Lower lobe of right lung (tissue), 2 donors: ENCODE measurements at regions not wholly inside any gene's neighbourhood (a gene's known extent, or its start where the extent isn't known, plus 50 kb on each side); places are given as distances from the start of the nearest gene placed in this dataset.

Experiments
- ATAC-seq, 2 donors: fragments of 200-7000 bp; cut with Tn5 transposase; one replicate each; pipeline ENCODE4 v1.9.1; 2020 to 2022; ENCODE audit warnings: mild to moderate bottlenecking in 2 of 2, moderate library complexity in 2 of 2
- DNase-seq: peaks from one replicate; pipeline ENCODE4 v3.0.0-alpha.2; 2020
- H3K27ac ChIP-seq: fragments of 200-600 bp; one replicate; pipeline ENCODE4 v1.8.0; 2022
- H3K27me3 ChIP-seq: fragments of 200-600 bp; one replicate; pipeline ENCODE4 v1.8.0; 2022; ENCODE audit warnings: low read depth
- H3K36me3 ChIP-seq: fragments of 200-600 bp; one replicate; pipeline ENCODE4 v1.8.0; 2022; ENCODE audit warnings: mild to moderate bottlenecking
- H3K4me1 ChIP-seq: fragments of 200-600 bp; one replicate; pipeline ENCODE4 v1.8.0; 2022
- H3K4me3 ChIP-seq: fragments of 200-600 bp; one replicate; pipeline ENCODE4 v1.8.0; 2022; ENCODE audit warnings: mild to moderate bottlenecking
- H3K9me3 ChIP-seq: fragments of 200-600 bp; one replicate; pipeline ENCODE4 v1.8.0; 2022
- CTCF ChIP-seq: fragments of 200-600 bp; IDR thresholded peaks from one replicate; pipeline ENCODE4 v1.8.0; 2022; ENCODE audit warnings: antibody characterized with exemption, mild to moderate bottlenecking
- intact Hi-C: fragments of 100-400 bp; cut with DNase I; formaldehyde crosslinking; loops from one replicate; pipeline ENCODE4 v1.11.0; 2022
- donor health status: DM: no; HTN: yes; CAD: no; lungs with severe emphysema.

- H3K4me1 ChIP-seq, result no peaks in the 10 kb centered on the region
- intact Hi-C loops, result no loop called here
Measured at GRCh38 chr20:23189341-23189740, 103.2 kb upstream of the CD93 start.

GRCh38 chr20:23188377-23189169 lies 102.4 kb upstream of the CD93 start:
- Histone ChIP-seq H3K9me3 (no peaks in the 10 kb centered on the region), H3K27ac (no peak overlapping the region), H3K27me3 (no peaks in the 10 kb centered on the region), H3K4me3 (no peak overlapping the region), H3K36me3 (no peaks in the 10 kb centered on the region), H3K4me1 (no peaks in the 10 kb centered on the region)
- TF ChIP-seq CTCF, result no peak
- no peak for ATAC-seq
- intact Hi-C loops, result no loop called here
- DNase-seq, result no peak

More at GRCh38 chr20:23189341-23189740, 103.2 kb upstream of the CD93 start:
- no peak for DNase-seq
- no peak for TF ChIP-seq CTCF
- ATAC-seq, result no peak
- Histone ChIP-seq H3K27me3 (no peaks in the 10 kb centered on the region), H3K9me3 (no peaks in the 10 kb centered on the region), H3K27ac (no peak overlapping the region), H3K36me3 (no peaks in the 10 kb centered on the region), H3K4me3 (no peak overlapping the region)

GRCh38 chr20:23187751-23188150 lies 101.6 kb upstream of the CD93 start:
- Histone ChIP-seq H3K36me3 (no peaks in the 10 kb centered on the region), H3K27me3 (no peaks in the 10 kb centered on the region), H3K4me1 (no peaks in the 10 kb centered on the region), H3K4me3 (no peak overlapping the region), H3K9me3 (no peaks in the 10 kb centered on the region), H3K27ac (no peak overlapping the region)
- intact Hi-C loops, result no loop called here
- ATAC-seq (peak; percentile 89 to 92), DNase-seq (peak; percentile 63)
- no peak for TF ChIP-seq CTCF

- intact Hi-C loops, result no loop called here
Measured at GRCh38 chr20:23186808-23187207, 100.7 kb upstream of the CD93 start.

GRCh38 chr20:23180451-23180921 lies 94.4 kb upstream of the CD93 start:
- H3K4me1 ChIP-seq, result peaks cover 9% of the 10 kb centered on the region
- no peak overlapping the region for H3K4me3 ChIP-seq
- no peak for TF ChIP-seq CTCF
- no peaks in the 10 kb centered on the region for H3K9me3 ChIP-seq
- DNase-seq, result no peak
- H3K36me3 ChIP-seq, result no peaks in the 10 kb centered on the region
- peak; percentile 26 to 54 for ATAC-seq
- intact Hi-C loops, result no loop called here
- H3K27ac ChIP-seq, result peak overlapping the region; percentile 28
- H3K27me3 ChIP-seq, result no peaks in the 10 kb centered on the region

More at GRCh38 chr20:23186808-23187207, 100.7 kb upstream of the CD93 start:
- Histone ChIP-seq H3K27ac (no peak overlapping the region), H3K4me1 (no peaks in the 10 kb centered on the region), H3K27me3 (no peaks in the 10 kb centered on the region), H3K4me3 (no peak overlapping the region), H3K9me3 (no peaks in the 10 kb centered on the region), H3K36me3 (no peaks in the 10 kb centered on the region)
- TF ChIP-seq CTCF, result no peak
- no peak for DNase-seq
- ATAC-seq, result no peak
